ENCODE measurements at regions not wholly inside any gene's neighbourhood (a gene's known extent, or its start where the extent isn't known, plus 50 kb on each side); places are given as distances from the start of the nearest gene placed in this dataset.

- TF ChIP-seq CTCF (IDR thresholded peaks at IDR 0.05; ENCODE audit: insufficient read depth, low read depth, low read length) (no peak), EZH2 (IDR thresholded peaks at IDR 0.05; ENCODE audit: insufficient read depth, low read length) (no peak)
Observed at GRCh38 chr15:67969892-67970291, 84.2 kb upstream of the PIAS1 start.

Measured in astrocyte (in vitro differentiated cells and primary cell).